H1 (cell line): ENCODE measurements at regions not wholly inside any gene's neighbourhood (a gene's known extent, or its start where the extent isn't known, plus 50 kb on each side); places are given as distances from the start of the nearest gene placed in this dataset.

Experiments used
- CTCF ChIA-PET: fragments of 300-600 bp; sonication (Branson Sonifier 250); formaldehyde crosslinking; loops from one replicate; lab custom pipeline; 2021; ENCODE audit not compliant: partially characterized antibody; lab: Charles Lee
- POLR2A ChIA-PET: fragments of 300-600 bp; sonication (Branson Sonifier 250); formaldehyde crosslinking; loops from one replicate; lab custom pipeline; 2021; ENCODE audit warnings: inconsistent platforms; ENCODE audit not compliant: partially characterized antibody; lab: Charles Lee
- DNase-seq, 2 experiments: peaks; one replicate each; pipeline versions ENCODE4 v3.0.0 to v3.0.0-alpha.2; 2010 to 2022; ENCODE audit warnings: low spot score in 2 of 2, low read depth in 1 of 2, mixed read lengths in 1 of 2
- FAIRE-seq: peaks from 2 replicates; lab custom pipeline; 2011; peaks lifted over from hg19 to GRCh38; lab: Jason Lieb, UNC
- H2AFZ ChIP-seq: 2 replicates; pipeline ENCODE4 v1.8.1; 2012; ENCODE audit warnings: low read length, inconsistent platforms
- H2AK5ac ChIP-seq: 2 replicates; pipeline ENCODE4 v1.6.1; 2013; ENCODE audit warnings: low read depth, low read length
- H2BK120ac ChIP-seq: replicated peaks from 2 replicates; pipeline ENCODE3; 2013; ENCODE audit warnings: low read depth, low read length, inconsistent platforms
- H2BK12ac ChIP-seq: 2 replicates; pipeline ENCODE4 v1.6.1; 2013; ENCODE audit warnings: low read depth, low read length
- H2BK15ac ChIP-seq: 2 replicates; pipeline ENCODE4 v1.6.1; 2013; ENCODE audit warnings: low read length
- H2BK20ac ChIP-seq: 2 replicates; pipeline ENCODE4 v1.6.1; 2013; ENCODE audit warnings: low read length
- H2BK5ac ChIP-seq: 2 replicates; pipeline ENCODE4 v1.6.1; 2013; ENCODE audit warnings: low read depth, low read length
- H3K14ac ChIP-seq: 2 replicates; pipeline ENCODE4 v1.6.1; 2013; ENCODE audit warnings: inconsistent platforms; ENCODE audit not compliant: insufficient read length
- H3K18ac ChIP-seq: 2 replicates; pipeline ENCODE4 v1.6.1; 2013; ENCODE audit warnings: low read length; ENCODE audit errors: extremely low read depth
- H3K23ac ChIP-seq: 2 replicates; pipeline ENCODE4 v1.6.1; 2013; ENCODE audit warnings: inconsistent platforms; ENCODE audit not compliant: insufficient read length
- H3K23me2 ChIP-seq: 2 replicates; pipeline ENCODE4 v1.6.1; 2013; ENCODE audit warnings: low read depth, low read length
- H3K27ac ChIP-seq: 2 replicates; pipeline ENCODE4 v1.6.1; 2011; ENCODE audit warnings: low read depth, low read length, inconsistent platforms
- H3K27me3 ChIP-seq, 4 experiments: replicated peaks in 1 of 4; 1 replicate in 1 of 4; 2 replicates in 3 of 4; pipeline versions ENCODE4 v1.6.1 to v1.8.1; 2011 to 2013; ENCODE audit warnings: low read length in 3 of 4, mild to moderate bottlenecking in 3 of 4, inconsistent platforms in 2 of 4, mixed read lengths in 2 of 4, moderate library complexity in 1 of 4; ENCODE audit not compliant: control insufficient read depth in 3 of 4, insufficient read depth in 3 of 4; ENCODE audit errors: extremely low read depth in 1 of 4
- H3K36me3 ChIP-seq, 4 experiments: 2 replicates each; pipeline versions ENCODE4 v1.6.1 to v1.8.1; 2011 to 2013; ENCODE audit warnings: mild to moderate bottlenecking in 4 of 4, low read length in 3 of 4, moderate library complexity in 2 of 4, control low read depth in 1 of 4, inconsistent platforms in 1 of 4; ENCODE audit not compliant: insufficient read depth in 4 of 4, control insufficient read depth in 2 of 4
- H3K4ac ChIP-seq: replicated peaks from 2 replicates; pipeline ENCODE3; 2013; ENCODE audit warnings: low read length, low read depth, mixed read lengths, inconsistent platforms; ENCODE audit not compliant: insufficient read length
- H3K4me1 ChIP-seq, 4 experiments: replicated peaks in 1 of 4; 1 replicate in 1 of 4; 2 replicates in 3 of 4; pipeline versions ENCODE4 v1.6.1 to v1.8.1; 2011 to 2013; ENCODE audit warnings: low read length in 3 of 4, inconsistent platforms in 2 of 4, mixed read lengths in 1 of 4; ENCODE audit not compliant: insufficient read depth in 4 of 4, control insufficient read depth in 3 of 4
- H3K4me2 ChIP-seq, 2 experiments: 2 replicates each; pipeline versions ENCODE4 v1.6.1 to v1.8.1; 2011 to 2013; ENCODE audit warnings: low read depth in 2 of 2, low read length in 2 of 2, control low read depth in 1 of 2, inconsistent platforms in 1 of 2, mild to moderate bottlenecking in 1 of 2; ENCODE audit not compliant: insufficient read depth in 1 of 2
- H3K4me3 ChIP-seq, 4 experiments: fragments of 200-600, 300-600 bp in 1 of 4; sonication (generic), shearing (Covaris generic), sonication (Bioruptor Twin) in 1 of 4; 2 replicates each; pipeline versions ENCODE4 v1.5.1 to v1.8.1; 2011 to 2016; ENCODE audit warnings: low read length in 4 of 4, low read depth in 3 of 4, control low read depth in 2 of 4, inconsistent platforms in 2 of 4, mild to moderate bottlenecking in 2 of 4, mixed read lengths in 1 of 4, moderate library complexity in 1 of 4; ENCODE audit not compliant: insufficient read depth in 2 of 4; ENCODE audit errors: extremely low read depth in 1 of 4
- H3K56ac ChIP-seq: replicated peaks from 2 replicates; pipeline ENCODE3; 2013; ENCODE audit warnings: low read depth, mild to moderate bottlenecking, mixed read lengths, low read length, inconsistent platforms; ENCODE audit not compliant: insufficient read length
- H3K79me1 ChIP-seq: 2 replicates; pipeline ENCODE4 v1.6.1; 2013; ENCODE audit warnings: low read depth, low read length, control low read depth
- H3K79me2 ChIP-seq, 2 experiments: 2 replicates each; pipeline versions ENCODE4 v1.6.1 to v1.8.1; 2012 to 2013; ENCODE audit warnings: low read length in 2 of 2, mild to moderate bottlenecking in 2 of 2, inconsistent platforms in 1 of 2; ENCODE audit not compliant: insufficient read depth in 2 of 2, control insufficient read depth in 1 of 2
- H3K9ac ChIP-seq, 4 experiments: replicated peaks in 1 of 4; 1 replicate in 1 of 4; 2 replicates in 3 of 4; pipeline versions ENCODE4 v1.6.1 to v1.8.1; 2011 to 2013; ENCODE audit warnings: low read depth in 3 of 4, low read length in 3 of 4, control low read depth in 2 of 4, mild to moderate bottlenecking in 2 of 4, moderate library complexity in 2 of 4, inconsistent platforms in 1 of 4; ENCODE audit errors: extremely low read depth in 1 of 4
- H3K9me3 ChIP-seq, 2 experiments: 2 replicates each; pipeline versions ENCODE4 v1.6.1 to v1.8.1; 2012 to 2013; ENCODE audit warnings: mild to moderate bottlenecking in 2 of 2, moderate library complexity in 2 of 2, control low read depth in 1 of 2, inconsistent platforms in 1 of 2, low read depth in 1 of 2, low read length in 1 of 2, mixed read lengths in 1 of 2; ENCODE audit not compliant: insufficient read depth in 2 of 2
- H4K20me1 ChIP-seq, 2 experiments: replicated peaks in 1 of 2; 2 replicates each; pipeline versions ENCODE3 to v1.8.1; 2011 to 2013; ENCODE audit warnings: inconsistent platforms in 2 of 2, low read length in 2 of 2, mild to moderate bottlenecking in 1 of 2; ENCODE audit not compliant: insufficient read depth in 2 of 2, control insufficient read depth in 1 of 2
- H4K5ac ChIP-seq: 2 replicates; pipeline ENCODE4 v1.6.1; 2013; ENCODE audit warnings: low read length, low read depth, mixed read lengths, inconsistent platforms; ENCODE audit not compliant: insufficient read length
- H4K8ac ChIP-seq: 2 replicates; pipeline ENCODE4 v1.8.0; 2013; ENCODE audit warnings: mild to moderate bottlenecking, moderate library complexity, low read length, inconsistent platforms; ENCODE audit not compliant: insufficient read depth; ENCODE audit errors: extremely low read depth
- H4K91ac ChIP-seq: replicated peaks from 2 replicates; pipeline ENCODE3; 2013; ENCODE audit warnings: low read length, mixed read lengths, inconsistent platforms; ENCODE audit not compliant: insufficient read length
- BCL11A ChIP-seq, 2 experiments: IDR thresholded peaks; one replicate each; pipeline ENCODE4 v1.6.1; 2011; ENCODE audit warnings: low read depth in 2 of 2, low read length in 2 of 2, mild to moderate bottlenecking in 2 of 2
- CHD1 ChIP-seq: IDR thresholded peaks from 2 replicates; pipeline ENCODE4 v1.6.1; 2012; ENCODE audit warnings: low read depth, low read length, improper control_type of control experiment
- CREB1 ChIP-seq: IDR thresholded peaks from 2 replicates; pipeline ENCODE4 v1.6.1; 2012; ENCODE audit warnings: inconsistent platforms
- EZH2 ChIP-seq: fragments of 200-600 bp; sonication (generic); IDR thresholded peaks from 2 replicates; pipeline ENCODE4 v1.7.1; 2012; ENCODE audit warnings: low read depth, mild to moderate bottlenecking, moderate library complexity, low read length, inconsistent platforms; ENCODE audit not compliant: severe bottlenecking
- HDAC2 ChIP-seq, 2 experiments: fragments of 300-600 bp in 1 of 2; sonication (generic) in 1 of 2; IDR thresholded peaks; 2 replicates each; pipeline ENCODE4 v1.6.1; 2011 to 2012; ENCODE audit warnings: low read depth in 2 of 2, low read length in 2 of 2, mild to moderate bottlenecking in 2 of 2, moderate library complexity in 2 of 2, borderline replicate concordance in 1 of 2, inconsistent platforms in 1 of 2
- WGBS, 2 experiments: shearing (Covaris generic) in 1 of 2; methylation state at CpG; one replicate each; pipeline versions ENCODE4 v1.1.6 to v1.1.7; 2013 to 2015; ENCODE audit warnings: low lambda C conversion rate in 2 of 2, mixed read lengths in 2 of 2, inconsistent platforms in 1 of 2, low coverage in 1 of 2, missing lambda C conversion rate in 1 of 2; ENCODE audit not compliant: insufficient replicate concordance in 2 of 2, insufficient coverage in 1 of 2, insufficient read length in 1 of 2; ENCODE audit errors: extremely low coverage in 1 of 2, missing lambda C conversion rate in 1 of 2; 5-methylcytosine and 5-hydroxymethylcytosine counted together

DNA sequence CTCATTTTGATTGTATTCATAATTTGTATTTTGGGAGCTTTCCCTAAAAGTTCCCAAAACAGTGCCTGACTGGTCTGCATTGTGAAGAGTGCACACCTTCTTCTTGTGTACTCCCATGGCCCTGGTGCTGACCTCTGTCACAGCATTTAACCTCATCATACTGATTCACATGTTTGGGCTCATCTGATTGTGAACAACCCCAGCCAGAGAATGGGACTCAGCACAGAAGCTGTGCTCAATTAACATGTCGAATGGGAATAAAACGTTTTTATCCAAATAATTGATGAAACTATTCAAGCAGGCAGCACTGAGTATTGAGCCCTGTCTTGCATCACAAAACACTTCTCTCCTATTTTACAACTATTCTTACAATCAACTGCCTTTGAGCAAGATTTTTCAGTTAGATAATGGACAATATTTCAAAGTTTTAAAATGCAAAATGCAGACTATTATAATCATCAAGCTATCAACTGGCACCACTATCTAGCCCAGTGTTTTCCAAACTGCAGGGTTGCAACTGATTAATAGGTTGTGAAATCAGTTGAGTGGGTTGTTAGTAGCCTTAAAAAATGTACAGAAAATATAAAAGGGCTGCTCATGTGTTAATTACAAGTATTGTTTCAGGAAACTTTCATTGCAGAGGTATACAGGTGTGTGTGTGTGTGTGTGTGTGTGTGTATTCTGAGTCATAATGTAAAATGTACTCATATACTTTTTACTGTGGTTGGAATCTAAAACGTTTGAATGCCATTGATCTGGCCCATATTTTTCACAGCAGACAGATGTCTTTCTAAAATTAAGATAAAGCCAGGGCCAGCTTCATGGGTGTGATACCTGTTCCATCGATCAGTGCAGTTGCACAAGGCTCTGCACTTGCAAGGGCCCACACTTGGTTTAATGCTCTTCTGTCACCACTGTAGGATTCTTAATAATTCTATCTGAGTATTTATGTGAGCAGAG, 190.5 kb downstream of the PIK3R1 start:
- POLR2A ChIA-PET = no interaction called here
- 69% methylated on average over 4 of the region's 4 CpGs; no CpG with 5 or more reads in 1 of the 2 experiments for WGBS, 2 experiments
- no peak overlapping the region for H3K4me3 ChIP-seq
- no peak overlapping the region for H4K8ac ChIP-seq
- H2AK5ac ChIP-seq = no peak overlapping the region
- DNase-seq (no peak), FAIRE-seq (no peak)
- no peak overlapping the region for H3K56ac ChIP-seq
- no peak overlapping the region for H3K4me2 ChIP-seq
- no peaks in the 10 kb centered on the region for H4K20me1 ChIP-seq
- no peaks in the 10 kb centered on the region for H3K79me1 ChIP-seq
- no peak overlapping the region for H3K27ac ChIP-seq
- TF ChIP-seq CREB1 = no peak
- TF ChIP-seq BCL11A (IDR thresholded peaks at IDR 0.05; ENCODE audit: low read depth in 2 of 2, low read length in 2 of 2) = no peak
- no peak for TF ChIP-seq HDAC2 (IDR thresholded peaks at IDR 0.05; ENCODE audit: borderline replicate concordance in 1 of 2, low read depth in 2 of 2, low read length in 2 of 2)
- TF ChIP-seq EZH2 = no peak
- no peak for TF ChIP-seq CHD1
- H3K4me1 ChIP-seq = peaks cover 0 to 9% (median 6%) of the 10 kb centered on the region in 4 experiments; a peak in 5 of 7 replicates
- H3K18ac ChIP-seq = no peak overlapping the region
- no peaks in the 10 kb centered on the region for H3K79me2 ChIP-seq
- H3K27me3 ChIP-seq = no peaks in the 10 kb centered on the region
- H3K23me2 ChIP-seq = no peaks in the 10 kb centered on the region
- peak overlapping the region; percentile 78; the same call in 1 of the 2 replicates for H2BK12ac ChIP-seq
- CTCF ChIA-PET = interaction anchor here (0.8 kb wide), 1 partner anchor 8 kb away, joined by 3 read pairs; no protein-coding TSS in a partner anchor
- H2BK15ac ChIP-seq = peak overlapping the region; percentile 72; the same call in 1 of the 2 replicates
- peak overlapping the region; percentile 80; the same call in 1 of the 2 replicates for H2BK20ac ChIP-seq
- H2AFZ ChIP-seq = peak overlapping the region; percentile 49; the same call in 1 of the 2 replicates
- no peak overlapping the region for H3K14ac ChIP-seq
- H2BK5ac ChIP-seq = peak overlapping the region; percentile 91; the same call in 1 of the 2 replicates
- no peaks in the 10 kb centered on the region for H3K36me3 ChIP-seq
- H3K9ac ChIP-seq = no peak overlapping the region; a peak in 1 of 7 replicates
- H3K4ac ChIP-seq = peak overlapping the region; percentile 87
- no peak overlapping the region for H2BK120ac ChIP-seq
- no peak overlapping the region for H4K91ac ChIP-seq
- no peaks in the 10 kb centered on the region for H3K9me3 ChIP-seq
- H3K23ac ChIP-seq = no peak overlapping the region
- no peak overlapping the region for H4K5ac ChIP-seq
